HG02884 (cell line): ENCODE measurements at regions not wholly inside any gene's neighbourhood (a gene's known extent, or its start where the extent isn't known, plus 50 kb on each side); places are given as distances from the start of the nearest gene placed in this dataset.

Experiments used
- ATAC-seq: cut with Tn5 transposase; IDR thresholded peaks from one replicate; pipeline ENCODE4 v1.9.1; 2021; ENCODE audit warnings: mild to moderate bottlenecking, moderate library complexity; ENCODE audit not compliant: unreplicated experiment

DNA sequence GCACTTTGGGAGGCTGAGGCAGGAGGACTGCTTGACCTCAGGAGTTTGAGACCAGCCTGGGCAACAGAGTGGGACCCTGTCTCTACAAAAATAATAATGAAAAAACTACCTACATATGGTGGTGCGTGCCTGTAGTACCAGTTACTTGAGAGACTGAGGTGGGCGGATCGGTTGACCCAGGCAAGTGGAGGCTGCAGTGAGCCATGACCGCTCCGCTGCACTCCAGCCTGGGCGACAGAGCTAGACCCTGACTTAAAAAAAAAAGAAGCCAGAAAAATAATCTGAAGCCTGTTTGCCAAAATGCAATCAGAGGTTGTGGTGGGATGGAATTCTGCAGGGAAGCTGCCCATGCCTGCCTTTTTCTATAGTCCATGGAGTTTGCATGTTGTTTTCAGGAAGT, 50.4 kb upstream of the GGTA1 start:
- ATAC-seq: no peak

- no peak for ATAC-seq
These were observed 51.2 kb upstream of the GGTA1 start for GRCh38 chr9:121550569-121551512.

GRCh38 chr9:121551985-121552753, 52.5 kb upstream of the GGTA1 start:
- ATAC-seq: no peak

- no peak for ATAC-seq
These were observed 56.4 kb upstream of the GGTA1 start for GRCh38 chr9:121556082-121556481.

DNA sequence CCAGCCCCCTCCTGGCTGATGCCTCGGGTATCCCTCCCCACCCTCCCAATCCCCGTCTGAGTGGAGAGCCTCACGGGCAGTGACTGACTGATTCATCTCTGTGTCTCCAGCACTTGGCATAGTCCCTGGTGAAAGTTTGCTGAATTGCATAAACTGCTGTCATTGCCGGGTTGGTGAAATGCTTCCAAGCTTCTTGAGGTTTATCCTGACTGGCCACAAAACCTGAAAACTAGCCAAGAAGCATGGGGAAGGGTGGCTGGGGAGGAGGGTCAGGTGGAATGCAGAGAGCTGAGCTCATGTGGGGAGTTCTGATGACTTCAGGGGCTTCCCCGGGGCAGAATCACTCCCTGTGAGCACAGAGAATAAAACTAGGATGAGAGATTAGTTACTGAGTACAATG, 56.9 kb upstream of the GGTA1 start:
- no peak for ATAC-seq

DNA sequence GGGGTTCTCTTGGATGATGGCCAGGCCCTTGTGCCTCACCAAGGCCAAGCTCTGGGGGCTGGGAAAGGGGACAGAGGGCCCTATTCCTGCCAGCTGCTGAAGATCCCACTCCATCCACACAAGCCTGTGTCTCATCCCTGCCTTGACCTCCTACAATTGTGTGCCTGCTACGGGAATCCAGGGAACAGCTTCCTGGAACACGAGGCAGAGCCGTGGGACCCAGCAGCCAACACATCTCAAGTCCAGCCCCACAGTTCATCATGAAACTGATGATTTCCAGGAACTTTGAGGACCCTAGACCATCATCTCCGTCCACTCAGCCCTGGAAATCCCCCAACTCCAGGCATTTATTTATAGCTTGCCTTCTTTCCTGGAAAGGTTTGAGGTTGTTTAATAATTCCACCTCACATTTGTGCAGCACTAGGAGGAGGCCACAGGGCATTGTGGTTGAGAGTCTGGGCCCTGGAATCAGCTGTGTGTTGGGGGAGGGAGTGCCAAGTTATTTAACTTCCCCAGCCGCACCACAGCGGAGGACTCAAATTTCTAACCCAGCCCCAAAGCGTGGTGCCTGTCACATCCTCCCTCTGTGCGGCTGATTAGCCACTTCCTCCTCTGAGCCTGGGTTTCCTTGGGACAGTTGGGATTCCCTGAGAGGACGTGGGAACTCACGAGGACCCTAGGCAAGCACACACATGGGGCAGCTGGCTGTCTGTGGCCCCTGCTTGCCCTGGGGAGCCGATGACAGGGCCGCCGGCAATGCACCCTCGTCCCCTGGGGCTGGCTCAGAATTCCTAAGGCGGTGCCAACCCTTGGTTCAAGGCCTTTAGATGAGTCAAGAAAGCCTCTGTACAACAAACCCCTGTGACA, 58.2 kb upstream of the GGTA1 start:
- ATAC-seq: no peak

GRCh38 chr9:121558473-121558872, 58.8 kb upstream of the GGTA1 start:
- ATAC-seq: no peak

DNA sequence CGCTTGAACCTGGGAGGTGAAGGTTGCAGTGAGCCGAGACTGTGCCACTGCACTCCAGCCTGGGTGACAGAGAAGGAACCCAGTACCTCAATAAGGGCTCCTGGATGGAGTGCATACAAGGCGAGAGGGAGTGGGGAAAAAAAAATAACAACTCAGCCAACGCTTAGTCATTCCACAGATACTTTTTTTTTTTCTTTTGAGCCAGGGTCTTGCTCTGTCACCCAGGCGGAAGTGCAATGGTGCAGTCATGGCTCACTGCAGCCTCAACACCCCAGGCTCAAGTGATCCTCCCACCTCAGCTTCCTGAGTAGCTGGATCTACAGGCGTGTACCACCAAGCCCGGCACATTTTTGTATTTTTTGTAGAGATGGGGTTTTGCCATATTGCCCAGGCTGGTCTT, 59.5 kb upstream of the GGTA1 start:
- peak; percentile 62 for ATAC-seq

- ATAC-seq: no peak
These were observed 61.3 kb upstream of the GGTA1 start for GRCh38 chr9:121560921-121561320.

GRCh38 chr9:121561385-121562222, 62.0 kb upstream of the GGTA1 start:
- ATAC-seq: no peak

GRCh38 chr9:121562301-121562700, 62.7 kb upstream of the GGTA1 start:
- ATAC-seq: no peak

DNA sequence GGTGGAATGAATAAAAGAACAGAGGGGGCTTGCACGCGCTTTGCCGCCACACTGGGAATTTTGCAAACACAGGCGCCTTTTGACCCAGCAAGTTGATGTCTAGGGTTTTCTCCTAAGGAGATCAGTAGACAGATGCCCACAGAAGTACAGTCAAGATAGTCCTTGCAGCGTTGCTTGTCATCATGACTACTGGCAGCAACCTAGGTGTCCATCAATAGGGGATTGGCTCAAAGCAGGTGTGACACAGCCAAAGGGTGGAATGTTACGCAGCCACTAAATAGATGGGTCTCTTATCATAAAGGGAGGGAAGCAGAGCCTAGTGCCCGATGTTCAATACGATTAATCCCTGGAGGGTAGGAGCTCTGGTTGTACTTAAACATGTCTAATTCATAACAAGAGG, 63.8 kb upstream of the GGTA1 start:
- ATAC-seq: no peak

DNA sequence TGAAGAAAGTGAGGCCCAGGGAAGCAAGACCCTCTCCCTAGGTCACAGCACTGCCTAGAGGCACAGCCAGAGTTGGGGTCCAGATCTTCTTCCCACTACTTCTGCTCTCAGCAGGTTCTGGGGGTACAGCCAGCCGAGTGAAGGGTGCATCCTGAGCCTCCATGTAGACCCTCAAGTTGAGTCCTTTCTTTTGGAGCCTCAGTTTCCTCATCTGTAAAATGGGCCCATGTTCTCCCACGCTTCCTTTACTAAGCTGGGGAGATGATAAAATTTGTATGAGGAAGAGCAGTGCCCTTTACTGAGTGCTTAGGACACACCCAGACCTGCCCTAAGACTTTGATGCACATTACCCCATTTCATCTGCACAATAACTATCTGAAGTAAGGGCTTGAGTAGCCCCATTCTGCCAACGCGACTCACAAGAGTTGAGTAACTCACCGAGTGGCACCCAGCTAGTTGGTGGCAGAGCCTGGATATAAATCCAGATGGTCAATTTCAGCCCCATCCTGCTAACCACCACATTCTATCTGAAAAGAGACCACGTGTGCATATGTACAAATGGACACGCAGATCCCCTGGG, 64.3 kb upstream of the GGTA1 start:
- no peak for ATAC-seq

DNA sequence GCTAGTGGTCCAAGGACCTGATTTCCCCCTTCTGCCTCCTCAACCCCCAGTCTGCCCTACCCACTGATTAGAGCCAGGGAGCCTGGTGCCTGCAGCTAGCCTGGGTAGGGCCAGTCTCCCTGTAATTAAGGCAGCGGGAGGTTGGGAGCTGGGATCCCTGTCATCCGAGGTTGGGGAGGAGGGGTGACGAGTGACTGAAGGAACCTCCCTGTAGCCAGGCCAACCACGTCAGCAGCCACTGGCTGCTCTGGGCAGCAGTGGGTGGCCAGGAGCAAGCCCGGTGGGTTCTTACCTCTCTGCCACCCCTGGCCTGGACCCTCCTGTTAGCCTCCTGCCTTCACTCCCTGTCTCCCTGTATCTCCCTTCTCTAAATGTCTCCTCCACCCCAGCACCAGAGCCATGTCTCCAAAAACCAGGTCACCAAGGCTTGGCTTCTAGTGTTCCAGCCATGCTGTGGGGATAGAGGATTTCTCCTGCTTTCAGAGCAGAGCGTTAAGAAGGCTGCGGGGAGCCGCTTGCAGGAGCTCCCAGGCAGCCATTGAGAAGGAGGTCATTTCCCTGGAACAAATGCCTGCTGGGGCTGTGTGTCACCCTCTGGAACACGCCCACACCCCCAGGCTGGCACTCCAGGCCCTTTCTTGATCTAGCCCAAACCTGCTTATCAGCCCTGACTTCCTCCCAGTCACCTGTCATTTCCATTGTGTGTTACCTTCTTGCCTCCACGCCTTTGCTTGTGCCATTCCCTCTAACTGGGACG, 65.0 kb upstream of the GGTA1 start:
- ATAC-seq: no peak

- no peak for ATAC-seq
These were observed 67.1 kb upstream of the GGTA1 start for GRCh38 chr9:121566481-121567465.

- no peak for ATAC-seq
These were observed 68.1 kb upstream of the GGTA1 start for GRCh38 chr9:121567500-121568342.
